ENCODE measurements at regions not wholly inside any gene's neighbourhood (a gene's known extent, or its start where the extent isn't known, plus 50 kb on each side); places are given as distances from the start of the nearest gene placed in this dataset.

GRCh38 chr5:99083197-99083596 is 154.4 kb upstream of the CHD1 start:
- TF ChIP-seq, protein P1, sequence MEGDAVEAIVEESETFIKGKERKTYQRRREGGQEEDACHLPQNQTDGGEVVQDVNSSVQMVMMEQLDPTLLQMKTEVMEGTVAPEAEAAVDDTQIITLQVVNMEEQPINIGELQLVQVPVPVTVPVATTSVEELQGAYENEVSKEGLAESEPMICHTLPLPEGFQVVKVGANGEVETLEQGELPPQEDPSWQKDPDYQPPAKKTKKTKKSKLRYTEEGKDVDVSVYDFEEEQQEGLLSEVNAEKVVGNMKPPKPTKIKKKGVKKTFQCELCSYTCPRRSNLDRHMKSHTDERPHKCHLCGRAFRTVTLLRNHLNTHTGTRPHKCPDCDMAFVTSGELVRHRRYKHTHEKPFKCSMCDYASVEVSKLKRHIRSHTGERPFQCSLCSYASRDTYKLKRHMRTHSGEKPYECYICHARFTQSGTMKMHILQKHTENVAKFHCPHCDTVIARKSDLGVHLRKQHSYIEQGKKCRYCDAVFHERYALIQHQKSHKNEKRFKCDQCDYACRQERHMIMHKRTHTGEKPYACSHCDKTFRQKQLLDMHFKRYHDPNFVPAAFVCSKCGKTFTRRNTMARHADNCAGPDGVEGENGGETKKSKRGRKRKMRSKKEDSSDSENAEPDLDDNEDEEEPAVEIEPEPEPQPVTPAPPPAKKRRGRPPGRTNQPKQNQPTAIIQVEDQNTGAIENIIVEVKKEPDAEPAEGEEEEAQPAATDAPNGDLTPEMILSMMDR (IDR thresholded peaks at IDR 0.05) = no peak
- Histone ChIP-seq H3K9ac (ENCODE audit: low read depth in 2 of 2, low read length in 2 of 2) (no peak overlapping the region), H3K36me3 (no peaks in the 10 kb centered on the region), H3K27me3 (no peaks in the 10 kb centered on the region), H3K4me3 (no peak overlapping the region), H3K4me1 (no peaks in the 10 kb centered on the region), H3K9me3 (no peaks in the 10 kb centered on the region), H3K27ac (no peak overlapping the region)
- no peak for DNase-seq
- intact Hi-C loops (cut with DNase I) = no loop called here

DNA sequence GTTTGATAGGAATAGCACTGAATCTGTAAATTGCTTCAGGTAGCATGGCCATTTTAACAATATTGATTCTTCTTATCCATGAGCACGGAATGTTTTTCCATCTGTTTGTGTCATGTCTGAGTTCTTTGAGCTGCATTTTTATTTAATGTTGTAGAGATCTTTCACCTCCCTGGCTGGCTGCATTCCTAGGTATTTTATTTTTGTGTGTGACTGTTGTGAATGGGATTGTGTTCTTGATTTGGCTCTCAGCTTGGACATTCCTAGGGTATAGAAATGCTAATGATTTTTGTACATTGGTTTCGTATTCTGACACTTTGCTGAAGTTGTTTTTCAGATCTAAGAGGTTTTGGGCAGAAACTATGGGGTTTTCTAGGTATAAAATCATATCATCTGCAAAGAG is 152.9 kb upstream of the CHD1 start:
- no peaks in the 10 kb centered on the region for H3K9me3 ChIP-seq
- no peaks in the 10 kb centered on the region for H3K36me3 ChIP-seq
- H3K9ac ChIP-seq (ENCODE audit: low read depth in 2 of 2, low read length in 2 of 2) = no peak overlapping the region
- no peak overlapping the region for H3K27ac ChIP-seq
- TF ChIP-seq, protein P1 (IDR thresholded peaks at IDR 0.05) = no peak
- intact Hi-C loops (cut with DNase I) = no loop called here
- no peaks in the 10 kb centered on the region for H3K27me3 ChIP-seq
- H3K4me1 ChIP-seq = no peaks in the 10 kb centered on the region
- DNase-seq = no peak
- H3K4me3 ChIP-seq = no peak overlapping the region

DNA sequence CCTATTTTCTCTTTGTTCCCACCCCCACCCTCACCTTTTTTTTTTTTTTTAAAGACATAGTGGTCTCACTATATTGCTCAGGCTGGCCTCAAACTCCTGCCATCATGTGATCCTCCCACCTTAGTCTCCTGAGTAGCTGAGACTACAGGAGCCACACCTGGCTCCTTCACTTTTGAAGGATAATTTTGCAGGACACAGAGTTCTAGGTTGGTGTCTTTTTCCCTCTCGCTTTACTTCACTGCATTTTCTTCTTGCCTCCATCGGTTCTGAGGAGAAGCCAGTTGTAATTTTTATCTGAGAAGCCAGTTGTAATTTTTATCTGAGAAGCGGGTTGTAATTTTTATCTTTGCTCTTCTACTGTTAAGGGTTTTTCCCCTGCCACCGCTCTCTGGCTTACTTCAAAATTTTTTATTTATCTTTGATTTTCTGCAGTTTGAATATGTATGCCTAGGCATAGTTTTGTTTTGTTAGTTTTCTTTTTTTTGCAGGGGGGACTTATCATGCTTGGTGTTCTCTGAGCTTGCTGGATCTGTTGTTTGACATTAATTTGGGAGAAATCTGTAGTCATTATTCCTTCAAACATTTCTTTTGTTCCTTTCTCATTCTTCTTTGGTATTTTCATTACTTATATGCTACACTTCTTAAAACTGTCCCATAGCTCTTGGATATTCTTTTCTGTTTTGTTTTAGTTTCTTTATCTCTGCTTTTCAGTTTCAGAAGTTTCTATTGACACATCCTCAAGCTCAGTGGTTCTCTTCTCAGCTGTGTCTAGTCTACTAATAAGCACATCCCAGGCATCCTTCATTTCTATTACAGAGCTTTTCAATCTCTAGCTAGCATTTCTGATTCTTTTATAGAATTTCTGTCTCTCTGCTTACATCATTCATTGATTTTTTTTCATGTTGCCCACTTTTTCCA is 148.2 kb upstream of the CHD1 start:
- Histone ChIP-seq H3K4me1 (no peaks in the 10 kb centered on the region), H3K36me3 (no peaks in the 10 kb centered on the region), H3K9ac (ENCODE audit: low read depth in 2 of 2, low read length in 2 of 2) (no peak overlapping the region), H3K4me3 (no peak overlapping the region), H3K9me3 (no peaks in the 10 kb centered on the region), H3K27ac (no peak overlapping the region), H3K27me3 (no peaks in the 10 kb centered on the region)
- TF ChIP-seq, protein P1 (IDR thresholded peaks at IDR 0.05) = no peak
- intact Hi-C loops (cut with DNase I) = no loop called here
- DNase-seq = no peak

GRCh38 chr5:99072846-99073245 is 144.0 kb upstream of the CHD1 start:
- Histone ChIP-seq H3K27ac (no peak overlapping the region), H3K9ac (ENCODE audit: low read depth in 2 of 2, low read length in 2 of 2) (no peak overlapping the region), H3K27me3 (no peaks in the 10 kb centered on the region), H3K4me3 (no peak overlapping the region), H3K9me3 (no peaks in the 10 kb centered on the region), H3K4me1 (no peaks in the 10 kb centered on the region), H3K36me3 (no peaks in the 10 kb centered on the region)
- TF ChIP-seq, protein P1 (IDR thresholded peaks at IDR 0.05) = no peak
- intact Hi-C loops (cut with DNase I) = no loop called here
- no peak for DNase-seq

- H3K9ac ChIP-seq (ENCODE audit: low read depth in 2 of 2, low read length in 2 of 2) = no peak overlapping the region
- H3K36me3 ChIP-seq = no peaks in the 10 kb centered on the region
- no peaks in the 10 kb centered on the region for H3K4me1 ChIP-seq
- no peaks in the 10 kb centered on the region for H3K9me3 ChIP-seq
- no peak for DNase-seq
- H3K27me3 ChIP-seq = no peaks in the 10 kb centered on the region
- intact Hi-C loops (cut with DNase I) = no loop called here
- TF ChIP-seq, protein P1 (IDR thresholded peaks at IDR 0.05) = no peak
- no peak overlapping the region for H3K27ac ChIP-seq
- H3K4me3 ChIP-seq = no peak overlapping the region
Measured at GRCh38 chr5:99070822-99071221, 142.0 kb upstream of the CHD1 start.
